A549 (cell line): ENCODE measurements at regions not wholly inside any gene's neighbourhood (a gene's known extent, or its start where the extent isn't known, plus 50 kb on each side); places are given as distances from the start of the nearest gene placed in this dataset.

Experiments used
- ATAC-seq, 2 experiments: fragments of 200-7000 bp in 1 of 2; fragments of >200 bp in 1 of 2; cut with Nextera tagmentation in 1 of 2; cut with Tn5 transposase in 1 of 2; 3 replicates each; pipeline versions ENCODE4 v1.8.0 to v1.9.1; 2018 to 2020; ENCODE audit warnings: mild to moderate bottlenecking in 1 of 2, moderate library complexity in 1 of 2
- CTCF ChIA-PET: fragments of 300-600 bp; sonication (Branson Sonifier 250); formaldehyde crosslinking; extraction: SDS; loops from one replicate; lab custom pipeline; 2021; ENCODE audit warnings: antibody characterized with exemption, inconsistent platforms; lab: Yijun Ruan, JAX
- POLR2A ChIA-PET: fragments of 350-600 bp; formaldehyde crosslinking; extraction: SDS; loops from one replicate; lab custom pipeline; 2021; ENCODE audit warnings: antibody characterized with exemption, inconsistent platforms; lab: Yijun Ruan, JAX
- DNase-seq, 2 experiments: peaks; one replicate each; pipeline versions ENCODE4 v3.0.0 to v3.0.0-alpha.2; 2011 to 2016; ENCODE audit warnings: low read depth in 1 of 2, low spot score in 1 of 2
- FAIRE-seq: peaks from 2 replicates; lab custom pipeline; 2011; peaks lifted over from hg19 to GRCh38; lab: Jason Lieb, UNC
- H3K27ac ChIP-seq, 2 experiments: fragments of >200 bp; sonication (Bioruptor Twin); formaldehyde crosslinking; 3 replicates each; pipeline ENCODE4 v1.5.1; 2016 to 2017
- H3K4me1 ChIP-seq: fragments of >200 bp; sonication (Bioruptor Twin); formaldehyde crosslinking; 3 replicates; pipeline ENCODE4 v1.6.1; 2016
- H3K4me2 ChIP-seq: fragments of >200 bp; sonication (Bioruptor Twin); formaldehyde crosslinking; 3 replicates; pipeline ENCODE4 v1.6.1; 2016
- H3K4me3 ChIP-seq: fragments of >200 bp; sonication (Bioruptor Twin); formaldehyde crosslinking; 3 replicates; pipeline ENCODE4 v1.5.1; 2016
- H3K9me3 ChIP-seq: fragments of >200 bp; sonication (Bioruptor Twin); formaldehyde crosslinking; 3 replicates; pipeline ENCODE4 v1.6.1; 2016
- CBX2 ChIP-seq: fragments of 200-600 bp; sonication (generic); IDR thresholded peaks from 2 replicates; pipeline ENCODE4 v1.6.1; 2016; ENCODE audit warnings: low read depth, mild to moderate bottlenecking, borderline replicate concordance
- CBX8 ChIP-seq: fragments of 200-600 bp; sonication (generic); IDR thresholded peaks from 2 replicates; pipeline ENCODE4 v1.6.1; 2016
- CHD2 ChIP-seq: fragments of 150-350 bp; IDR thresholded peaks from 2 replicates; pipeline ENCODE4 v1.6.1; 2014; ENCODE audit warnings: low read length; ENCODE audit not compliant: partially characterized antibody
- CHD4 ChIP-seq: fragments of 200-600 bp; sonication (generic); IDR thresholded peaks from 2 replicates; pipeline ENCODE4 v1.6.1; 2016; ENCODE audit warnings: antibody characterized with exemption, mild to moderate bottlenecking, borderline replicate concordance
- EHF ChIP-seq: fragments of 250-450 bp; sonication (Bioruptor Pico); IDR thresholded peaks from 2 replicates; pipeline ENCODE4 v1.5.0; 2020; ENCODE audit warnings: mild to moderate bottlenecking
- EP300 ChIP-seq, 2 experiments: fragments of >200 bp; sonication (Bioruptor Twin); formaldehyde crosslinking; IDR thresholded peaks; 2 replicates in 1 of 2; 3 replicates in 1 of 2; pipeline ENCODE4 v1.6.1; 2016 to 2017
- ESRRA ChIP-seq: fragments of 150-350 bp; IDR thresholded peaks from 2 replicates; pipeline ENCODE4 v1.6.1; 2014; ENCODE audit warnings: mild to moderate bottlenecking, low read length, borderline replicate concordance
- FOSB ChIP-seq: fragments of 250-450 bp; sonication (Bioruptor Pico); IDR thresholded peaks from 2 replicates; pipeline ENCODE4 v1.5.0; 2020; ENCODE audit warnings: mild to moderate bottlenecking, moderate library complexity
- GATA3 ChIP-seq: IDR thresholded peaks from 2 replicates; pipeline ENCODE4 v1.6.1; 2012; ENCODE audit warnings: borderline replicate concordance
- HES2 ChIP-seq: fragments of >200 bp; sonication (Bioruptor Twin); formaldehyde crosslinking; IDR thresholded peaks from 2 replicates; pipeline ENCODE4 v1.6.1; 2016
- HEYL ChIP-seq: fragments of 250-450 bp; sonication (Bioruptor Pico); IDR thresholded peaks from 2 replicates; pipeline ENCODE4 v1.8.0; 2021; ENCODE audit warnings: mild to moderate bottlenecking, moderate library complexity
- HMGXB4 ChIP-seq: fragments of 250-450 bp; sonication (Bioruptor Pico); IDR thresholded peaks from 2 replicates; pipeline ENCODE4 v1.5.0; 2021; ENCODE audit warnings: mild to moderate bottlenecking, moderate library complexity, borderline replicate concordance
- HOXB13 ChIP-seq: fragments of 250-450 bp; sonication (Bioruptor Pico); IDR thresholded peaks from 2 replicates; pipeline ENCODE4 v1.5.0; 2020; ENCODE audit warnings: low read depth, mild to moderate bottlenecking, moderate library complexity
- HOXB5 ChIP-seq: fragments of 250-450 bp; sonication (Bioruptor Pico); IDR thresholded peaks from 2 replicates; pipeline ENCODE4 v1.5.0; 2020; ENCODE audit warnings: mild to moderate bottlenecking, moderate library complexity
- JUNB ChIP-seq: fragments of >200 bp; sonication (Bioruptor Twin); formaldehyde crosslinking; IDR thresholded peaks from 2 replicates; pipeline ENCODE4 v1.6.1; 2016
- MAFK ChIP-seq: fragments of 450-650 bp; IDR thresholded peaks from 2 replicates; pipeline ENCODE4 v1.6.1; 2014; ENCODE audit not compliant: partially characterized antibody
- NFE2L2 ChIP-seq: fragments of 150-350 bp; conservative IDR thresholded peaks from 2 replicates; pipeline ENCODE4 v1.6.1; 2014; ENCODE audit warnings: low read length
- NPAS2 ChIP-seq: fragments of 250-450 bp; sonication (Bioruptor Pico); IDR thresholded peaks from 2 replicates; pipeline ENCODE4 v1.8.0; 2022; ENCODE audit warnings: mild to moderate bottlenecking, moderate library complexity, borderline replicate concordance
- PHF8 ChIP-seq: fragments of 200-600 bp; sonication (generic); IDR thresholded peaks from 2 replicates; pipeline ENCODE4 v1.6.1; 2016; ENCODE audit warnings: low read depth, mild to moderate bottlenecking, antibody characterized with exemption, moderate library complexity, borderline replicate concordance
- POLR2A ChIP-seq: IDR thresholded peaks from 2 replicates; pipeline ENCODE4 v1.6.1; 2012; ENCODE audit warnings: mild to moderate bottlenecking, low read length
- POLR2AphosphoS2 ChIP-seq: conservative IDR thresholded peaks from 2 replicates; pipeline ENCODE4 v1.6.1; 2012; ENCODE audit warnings: low read length, improper control_type of control experiment, inconsistent platforms
- RARB ChIP-seq: fragments of 250-450 bp; sonication (Bioruptor Pico); IDR thresholded peaks from 2 replicates; pipeline ENCODE4 v1.8.0; 2021; ENCODE audit warnings: mild to moderate bottlenecking, moderate library complexity
- RCOR1 ChIP-seq: fragments of 150-350 bp; IDR thresholded peaks from 2 replicates; pipeline ENCODE4 v1.6.1; 2014; ENCODE audit warnings: antibody characterized with exemption, low read length, low read depth
- REST ChIP-seq: fragments of 200-600 bp; sonication (generic); IDR thresholded peaks from 2 replicates; pipeline ENCODE4 v1.6.1; 2016; ENCODE audit warnings: antibody characterized with exemption, mild to moderate bottlenecking, moderate library complexity
- SMC3 ChIP-seq: fragments of >200 bp; sonication (Bioruptor Twin); formaldehyde crosslinking; IDR thresholded peaks from 3 replicates; pipeline ENCODE4 v1.6.1; 2018; ENCODE audit warnings: inconsistent platforms
- TP53 ChIP-seq: fragments of 250-450 bp; sonication (Bioruptor Pico); IDR thresholded peaks from 2 replicates; pipeline ENCODE4 v1.5.0; 2021; ENCODE audit warnings: mild to moderate bottlenecking, moderate library complexity
- ZC3H11A ChIP-seq: fragments of 450-650 bp; IDR thresholded peaks from 2 replicates; pipeline ENCODE4 v1.6.1; 2014; ENCODE audit warnings: antibody characterized with exemption, mild to moderate bottlenecking
- ZFP36 ChIP-seq: fragments of 450-650 bp; IDR thresholded peaks from 2 replicates; pipeline ENCODE4 v1.6.1; 2014; ENCODE audit warnings: borderline replicate concordance; ENCODE audit not compliant: partially characterized antibody
- WGBS: methylation state at CpG from one replicate; pipeline ENCODE4 v1.1.6; 2017; ENCODE audit errors: missing lambda C conversion rate; 5-methylcytosine and 5-hydroxymethylcytosine counted together

GRCh38 chr14:71478542-71478941 lies 453.7 kb upstream of the RGS6 start:
- H3K27ac ChIP-seq = no peak overlapping the region
- no peak overlapping the region for H3K4me2 ChIP-seq
- FAIRE-seq = no peak
- no peaks in the 10 kb centered on the region for H3K4me1 ChIP-seq
- 53% methylated on average over 4 of the region's 4 CpGs for whole genome bisulfite sequencing
- no peak for DNase-seq
- ATAC-seq = no peak
- ChIA-PET CTCF (interaction anchor here (0.6 to 1.0 kb wide), 2 partner anchors 13 to 1510 kb away, joined by 3 to 5 read pairs; no protein-coding TSS in a partner anchor), POLR2A (no interaction called here)
- TF ChIP-seq CHD4 (no peak), PHF8 (no peak), SMC3 (no peak), FOSB (CRISPR knock-in tag) (no peak), REST (no peak), HMGXB4 (no peak), NPAS2 (no peak), HES2 (no peak), CHD2 (no peak), HEYL (CRISPR knock-in tag) (no peak), MAFK (no peak), ESRRA (no peak), JUNB (no peak)
- H3K9me3 ChIP-seq = no peaks in the 10 kb centered on the region
- no peak overlapping the region for H3K4me3 ChIP-seq

GRCh38 chr14:71481021-71481654 lies 451.1 kb upstream of the RGS6 start:
- Histone ChIP-seq H3K4me3 (no peak overlapping the region), H3K4me2 (no peak overlapping the region), H3K27ac (no peak overlapping the region), H3K9me3 (no peaks in the 10 kb centered on the region), H3K4me1 (no peaks in the 10 kb centered on the region)
- FAIRE-seq (no peak), ATAC-seq (no peak), DNase-seq (no peak)
- CTCF ChIA-PET = no interaction called here
- POLR2A ChIA-PET = no interaction called here
- TF ChIP-seq CHD4 = no peak
- no peak for TF ChIP-seq EP300 (IDR thresholded peaks at IDR 0.05)
- TF ChIP-seq, all 56 proteins: peak for 0
- WGBS = 65% methylated on average over 4 of the region's 4 CpGs

GRCh38 chr14:71482671-71483070 lies 449.6 kb upstream of the RGS6 start:
- Histone ChIP-seq H3K9me3 (no peaks in the 10 kb centered on the region), H3K4me2 (no peak overlapping the region), H3K4me3 (no peak overlapping the region), H3K4me1 (no peaks in the 10 kb centered on the region), H3K27ac (no peak overlapping the region)
- CTCF ChIA-PET = interaction anchor here (1.1 kb wide), 1 partner anchor 11 kb away, joined by 6 read pairs; no protein-coding TSS in a partner anchor
- ATAC-seq (no peak), DNase-seq (no peak), FAIRE-seq (no peak)
- TF ChIP-seq JUNB (no peak), HOXB5 (CRISPR knock-in tag) (no peak), EP300 (IDR thresholded peaks at IDR 0.05) (no peak), POLR2AphosphoS2 (no peak), GATA3 (no peak), SMC3 (no peak), CBX2 (no peak), HOXB13 (CRISPR knock-in tag) (no peak), NFE2L2 (no peak), CBX8 (no peak), TP53 (CRISPR knock-in tag) (no peak), POLR2A (no peak), ZFP36 (no peak), HMGXB4 (no peak), ZC3H11A (no peak), ESRRA (no peak), CHD4 (no peak), RARB (CRISPR knock-in tag) (no peak), RCOR1 (no peak), EHF (no peak)
- WGBS = 52% methylated on average over 2 of the region's 2 CpGs
- POLR2A ChIA-PET = no interaction called here
